ENCODE measurements at regions not wholly inside any gene's neighbourhood (a gene's known extent, or its start where the extent isn't known, plus 50 kb on each side); places are given as distances from the start of the nearest gene placed in this dataset.

DNA sequence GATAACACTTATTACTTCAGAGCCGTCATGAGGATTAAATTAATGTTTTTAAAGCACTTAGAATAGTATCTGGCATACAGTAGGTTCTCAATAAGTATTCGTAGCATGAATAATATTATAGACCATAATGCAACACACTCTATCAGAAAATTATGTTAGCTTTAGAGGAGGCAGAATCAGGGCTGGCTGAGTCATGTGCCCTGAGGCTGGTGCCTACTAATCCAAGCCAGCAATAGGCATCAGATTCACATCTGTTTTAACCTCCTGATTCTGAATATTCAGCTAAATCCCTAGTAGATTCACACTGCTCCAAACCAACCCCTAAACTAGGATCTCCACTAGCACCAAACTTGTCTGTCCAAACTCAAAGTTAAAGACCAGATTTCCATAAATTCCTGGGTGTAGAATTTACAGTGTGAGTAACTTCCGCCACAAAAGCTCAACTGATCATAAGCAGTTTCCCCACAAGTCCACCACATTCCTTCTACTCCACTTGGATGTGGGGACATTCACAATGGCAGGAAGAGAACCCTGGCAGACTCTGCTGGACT lies 170.0 kb upstream of the DAPK1 start (continued):
- TF ChIP-seq EZH2 (IDR thresholded peaks at IDR 0.05; ENCODE audit: low read depth, unreplicated experiment) (no peak), ZNF331 (CRISPR knock-in tag; IDR thresholded peaks at IDR 0.05; ENCODE audit: low read depth) (no peak)
- TF ChIP-seq, protein P1, sequence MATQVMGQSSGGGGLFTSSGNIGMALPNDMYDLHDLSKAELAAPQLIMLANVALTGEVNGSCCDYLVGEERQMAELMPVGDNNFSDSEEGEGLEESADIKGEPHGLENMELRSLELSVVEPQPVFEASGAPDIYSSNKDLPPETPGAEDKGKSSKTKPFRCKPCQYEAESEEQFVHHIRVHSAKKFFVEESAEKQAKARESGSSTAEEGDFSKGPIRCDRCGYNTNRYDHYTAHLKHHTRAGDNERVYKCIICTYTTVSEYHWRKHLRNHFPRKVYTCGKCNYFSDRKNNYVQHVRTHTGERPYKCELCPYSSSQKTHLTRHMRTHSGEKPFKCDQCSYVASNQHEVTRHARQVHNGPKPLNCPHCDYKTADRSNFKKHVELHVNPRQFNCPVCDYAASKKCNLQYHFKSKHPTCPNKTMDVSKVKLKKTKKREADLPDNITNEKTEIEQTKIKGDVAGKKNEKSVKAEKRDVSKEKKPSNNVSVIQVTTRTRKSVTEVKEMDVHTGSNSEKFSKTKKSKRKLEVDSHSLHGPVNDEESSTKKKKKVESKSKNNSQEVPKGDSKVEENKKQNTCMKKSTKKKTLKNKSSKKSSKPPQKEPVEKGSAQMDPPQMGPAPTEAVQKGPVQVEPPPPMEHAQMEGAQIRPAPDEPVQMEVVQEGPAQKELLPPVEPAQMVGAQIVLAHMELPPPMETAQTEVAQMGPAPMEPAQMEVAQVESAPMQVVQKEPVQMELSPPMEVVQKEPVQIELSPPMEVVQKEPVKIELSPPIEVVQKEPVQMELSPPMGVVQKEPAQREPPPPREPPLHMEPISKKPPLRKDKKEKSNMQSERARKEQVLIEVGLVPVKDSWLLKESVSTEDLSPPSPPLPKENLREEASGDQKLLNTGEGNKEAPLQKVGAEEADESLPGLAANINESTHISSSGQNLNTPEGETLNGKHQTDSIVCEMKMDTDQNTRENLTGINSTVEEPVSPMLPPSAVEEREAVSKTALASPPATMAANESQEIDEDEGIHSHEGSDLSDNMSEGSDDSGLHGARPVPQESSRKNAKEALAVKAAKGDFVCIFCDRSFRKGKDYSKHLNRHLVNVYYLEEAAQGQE (IDR thresholded peaks at IDR 0.05; ENCODE audit: unreplicated experiment): no peak

DNA sequence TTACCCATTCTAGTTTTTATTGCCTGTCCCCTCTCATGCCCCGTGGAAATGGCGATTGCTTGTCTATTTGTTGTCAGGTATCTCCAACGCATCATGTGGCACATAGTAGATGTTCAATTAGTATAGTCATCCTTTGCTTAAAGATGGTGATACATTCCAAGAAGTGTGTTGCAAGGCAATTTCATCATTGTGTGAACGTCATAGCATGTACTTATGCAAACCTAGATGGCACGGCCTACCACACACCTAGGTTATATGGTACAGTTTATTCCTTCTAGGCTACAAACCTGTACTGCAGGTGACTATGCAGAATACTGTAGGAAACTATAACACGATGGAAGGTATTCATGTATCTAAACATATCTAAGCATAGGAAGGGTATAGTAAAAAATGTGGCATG lies 163.9 kb upstream of the DAPK1 start:
- H3F3A ChIP-seq (replicated peaks; ENCODE audit: low read depth): no peaks in the 10 kb centered on the region
- no peak overlapping the region for H2AFZ ChIP-seq
- Mint-ChIP-seq H3K9me3 (peaks cover 32% of the 10 kb centered on the region), H3K4me3 (no peak overlapping the region), H3K4me1 (peaks cover 20% of the 10 kb centered on the region; the same call in 2 of the 3 replicates), H3K27ac (no peak overlapping the region), H3K36me3 (ENCODE audit: low read depth) (peaks cover 14% of the 10 kb centered on the region), H3K27me3 (ENCODE audit: insufficient read depth, low read depth, poor library complexity) (no peaks in the 10 kb centered on the region)
- H3K79me2 ChIP-seq (replicated peaks; ENCODE audit: insufficient read depth): no peaks in the 10 kb centered on the region
- H3K27ac ChIP-seq (ENCODE audit: low read depth): no peak overlapping the region
- H3K9me2 ChIP-seq (ENCODE audit: insufficient read depth): peaks cover 4% of the 10 kb centered on the region; the same call in 1 of the 2 replicates
- DNase-seq (ENCODE audit: low spot score) (no peak), ATAC-seq (no peak)
- H3K4me1 ChIP-seq (ENCODE audit: insufficient read depth): peaks cover 6% of the 10 kb centered on the region
- H3K4me3 ChIP-seq: no peak overlapping the region
- H4K20me1 ChIP-seq (replicated peaks; ENCODE audit: insufficient read depth): no peaks in the 10 kb centered on the region
- H3K36me3 ChIP-seq (ENCODE audit: insufficient read depth): peaks cover 12% of the 10 kb centered on the region
- no peaks in the 10 kb centered on the region for H3K27me3 ChIP-seq (ENCODE audit: insufficient read depth)
- H3K4me2 ChIP-seq: no peak overlapping the region
- TF ChIP-seq, protein P2, sequence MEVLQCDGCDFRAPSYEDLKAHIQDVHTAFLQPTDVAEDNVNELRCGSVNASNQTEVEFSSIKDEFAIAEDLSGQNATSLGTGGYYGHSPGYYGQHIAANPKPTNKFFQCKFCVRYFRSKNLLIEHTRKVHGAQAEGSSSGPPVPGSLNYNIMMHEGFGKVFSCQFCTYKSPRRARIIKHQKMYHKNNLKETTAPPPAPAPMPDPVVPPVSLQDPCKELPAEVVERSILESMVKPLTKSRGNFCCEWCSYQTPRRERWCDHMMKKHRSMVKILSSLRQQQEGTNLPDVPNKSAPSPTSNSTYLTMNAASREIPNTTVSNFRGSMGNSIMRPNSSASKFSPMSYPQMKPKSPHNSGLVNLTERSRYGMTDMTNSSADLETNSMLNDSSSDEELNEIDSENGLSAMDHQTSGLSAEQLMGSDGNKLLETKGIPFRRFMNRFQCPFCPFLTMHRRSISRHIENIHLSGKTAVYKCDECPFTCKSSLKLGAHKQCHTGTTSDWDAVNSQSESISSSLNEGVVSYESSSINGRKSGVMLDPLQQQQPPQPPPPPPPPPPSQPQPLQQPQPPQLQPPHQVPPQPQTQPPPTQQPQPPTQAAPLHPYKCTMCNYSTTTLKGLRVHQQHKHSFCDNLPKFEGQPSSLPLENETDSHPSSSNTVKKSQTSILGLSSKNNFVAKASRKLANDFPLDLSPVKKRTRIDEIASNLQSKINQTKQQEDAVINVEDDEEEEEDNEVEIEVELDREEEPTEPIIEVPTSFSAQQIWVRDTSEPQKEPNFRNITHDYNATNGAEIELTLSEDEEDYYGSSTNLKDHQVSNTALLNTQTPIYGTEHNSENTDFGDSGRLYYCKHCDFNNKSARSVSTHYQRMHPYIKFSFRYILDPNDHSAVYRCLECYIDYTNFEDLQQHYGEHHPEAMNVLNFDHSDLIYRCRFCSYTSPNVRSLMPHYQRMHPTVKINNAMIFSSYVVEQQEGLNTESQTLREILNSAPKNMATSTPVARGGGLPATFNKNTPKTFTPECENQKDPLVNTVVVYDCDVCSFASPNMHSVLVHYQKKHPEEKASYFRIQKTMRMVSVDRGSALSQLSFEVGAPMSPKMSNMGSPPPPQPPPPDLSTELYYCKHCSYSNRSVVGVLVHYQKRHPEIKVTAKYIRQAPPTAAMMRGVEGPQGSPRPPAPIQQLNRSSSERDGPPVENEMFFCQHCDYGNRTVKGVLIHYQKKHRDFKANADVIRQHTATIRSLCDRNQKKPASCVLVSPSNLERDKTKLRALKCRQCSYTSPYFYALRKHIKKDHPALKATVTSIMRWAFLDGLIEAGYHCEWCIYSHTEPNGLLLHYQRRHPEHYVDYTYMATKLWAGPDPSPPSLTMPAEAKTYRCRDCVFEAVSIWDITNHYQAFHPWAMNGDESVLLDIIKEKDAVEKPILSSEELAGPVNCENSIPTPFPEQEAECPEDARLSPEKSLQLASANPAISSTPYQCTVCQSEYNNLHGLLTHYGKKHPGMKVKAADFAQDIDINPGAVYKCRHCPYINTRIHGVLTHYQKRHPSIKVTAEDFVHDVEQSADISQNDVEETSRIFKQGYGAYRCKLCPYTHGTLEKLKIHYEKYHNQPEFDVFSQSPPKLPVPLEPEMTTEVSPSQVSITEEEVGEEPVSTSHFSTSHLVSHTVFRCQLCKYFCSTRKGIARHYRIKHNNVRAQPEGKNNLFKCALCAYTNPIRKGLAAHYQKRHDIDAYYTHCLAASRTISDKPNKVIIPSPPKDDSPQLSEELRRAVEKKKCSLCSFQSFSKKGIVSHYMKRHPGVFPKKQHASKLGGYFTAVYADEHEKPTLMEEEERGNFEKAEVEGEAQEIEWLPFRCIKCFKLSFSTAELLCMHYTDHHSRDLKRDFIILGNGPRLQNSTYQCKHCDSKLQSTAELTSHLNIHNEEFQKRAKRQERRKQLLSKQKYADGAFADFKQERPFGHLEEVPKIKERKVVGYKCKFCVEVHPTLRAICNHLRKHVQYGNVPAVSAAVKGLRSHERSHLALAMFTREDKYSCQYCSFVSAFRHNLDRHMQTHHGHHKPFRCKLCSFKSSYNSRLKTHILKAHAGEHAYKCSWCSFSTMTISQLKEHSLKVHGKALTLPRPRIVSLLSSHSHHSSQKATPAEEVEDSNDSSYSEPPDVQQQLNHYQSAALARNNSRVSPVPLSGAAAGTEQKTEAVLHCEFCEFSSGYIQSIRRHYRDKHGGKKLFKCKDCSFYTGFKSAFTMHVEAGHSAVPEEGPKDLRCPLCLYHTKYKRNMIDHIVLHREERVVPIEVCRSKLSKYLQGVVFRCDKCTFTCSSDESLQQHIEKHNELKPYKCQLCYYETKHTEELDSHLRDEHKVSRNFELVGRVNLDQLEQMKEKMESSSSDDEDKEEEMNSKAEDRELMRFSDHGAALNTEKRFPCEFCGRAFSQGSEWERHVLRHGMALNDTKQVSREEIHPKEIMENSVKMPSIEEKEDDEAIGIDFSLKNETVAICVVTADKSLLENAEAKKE (CRISPR knock-in tag; IDR thresholded peaks at IDR 0.05): no peak
- TF ChIP-seq, protein P3, sequence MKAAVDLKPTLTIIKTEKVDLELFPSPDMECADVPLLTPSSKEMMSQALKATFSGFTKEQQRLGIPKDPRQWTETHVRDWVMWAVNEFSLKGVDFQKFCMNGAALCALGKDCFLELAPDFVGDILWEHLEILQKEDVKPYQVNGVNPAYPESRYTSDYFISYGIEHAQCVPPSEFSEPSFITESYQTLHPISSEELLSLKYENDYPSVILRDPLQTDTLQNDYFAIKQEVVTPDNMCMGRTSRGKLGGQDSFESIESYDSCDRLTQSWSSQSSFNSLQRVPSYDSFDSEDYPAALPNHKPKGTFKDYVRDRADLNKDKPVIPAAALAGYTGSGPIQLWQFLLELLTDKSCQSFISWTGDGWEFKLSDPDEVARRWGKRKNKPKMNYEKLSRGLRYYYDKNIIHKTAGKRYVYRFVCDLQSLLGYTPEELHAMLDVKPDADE (IDR thresholded peaks at IDR 0.05): no peak
- TF ChIP-seq POLR2AphosphoS5 (IDR thresholded peaks at IDR 0.05; ENCODE audit: low read depth): no peak
- no peak for TF ChIP-seq EZH2 (IDR thresholded peaks at IDR 0.05; ENCODE audit: low read depth, unreplicated experiment)
- TF ChIP-seq EZH2phosphoT487 (IDR thresholded peaks at IDR 0.05; ENCODE audit: unreplicated experiment): no peak
- TF ChIP-seq NANOG (IDR thresholded peaks at IDR 0.05; ENCODE audit: borderline replicate concordance): no peak
- no peak for TF ChIP-seq STAT1 (IDR thresholded peaks at IDR 0.05; ENCODE audit: unreplicated experiment)
- TF ChIP-seq, protein P4, sequence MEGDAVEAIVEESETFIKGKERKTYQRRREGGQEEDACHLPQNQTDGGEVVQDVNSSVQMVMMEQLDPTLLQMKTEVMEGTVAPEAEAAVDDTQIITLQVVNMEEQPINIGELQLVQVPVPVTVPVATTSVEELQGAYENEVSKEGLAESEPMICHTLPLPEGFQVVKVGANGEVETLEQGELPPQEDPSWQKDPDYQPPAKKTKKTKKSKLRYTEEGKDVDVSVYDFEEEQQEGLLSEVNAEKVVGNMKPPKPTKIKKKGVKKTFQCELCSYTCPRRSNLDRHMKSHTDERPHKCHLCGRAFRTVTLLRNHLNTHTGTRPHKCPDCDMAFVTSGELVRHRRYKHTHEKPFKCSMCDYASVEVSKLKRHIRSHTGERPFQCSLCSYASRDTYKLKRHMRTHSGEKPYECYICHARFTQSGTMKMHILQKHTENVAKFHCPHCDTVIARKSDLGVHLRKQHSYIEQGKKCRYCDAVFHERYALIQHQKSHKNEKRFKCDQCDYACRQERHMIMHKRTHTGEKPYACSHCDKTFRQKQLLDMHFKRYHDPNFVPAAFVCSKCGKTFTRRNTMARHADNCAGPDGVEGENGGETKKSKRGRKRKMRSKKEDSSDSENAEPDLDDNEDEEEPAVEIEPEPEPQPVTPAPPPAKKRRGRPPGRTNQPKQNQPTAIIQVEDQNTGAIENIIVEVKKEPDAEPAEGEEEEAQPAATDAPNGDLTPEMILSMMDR (conservative IDR thresholded peaks at IDR 0.05; ENCODE audit: low read depth in 2 of 2): no peak
- no peak for TF ChIP-seq ZNF114 (CRISPR knock-in tag; IDR thresholded peaks at IDR 0.05)
- no peak for TF ChIP-seq JUNB (IDR thresholded peaks at IDR 0.05; ENCODE audit: unreplicated experiment)
